Chondrocyte (in vitro differentiated cells): ENCODE measurements at regions not wholly inside any gene's neighbourhood (a gene's known extent, or its start where the extent isn't known, plus 50 kb on each side); places are given as distances from the start of the nearest gene placed in this dataset.

Experiments used
- DNase-seq: peaks from one replicate; pipeline ENCODE4 v3.0.0; 2021; ENCODE audit warnings: mixed read lengths, low spot score
- H3K27ac Mint-ChIP-seq: one replicate; pipeline ENCODE4 v1.8.0; 2021; ENCODE audit warnings: mild to moderate bottlenecking, moderate library complexity, mixed read lengths; ENCODE audit not compliant: unreplicated experiment
- H3K27me3 Mint-ChIP-seq: 2 replicates; pipeline ENCODE4 v1.8.0; 2021; ENCODE audit warnings: low read depth, mixed read lengths
- H3K36me3 Mint-ChIP-seq: 2 replicates; pipeline ENCODE4 v1.8.0; 2021; ENCODE audit warnings: low read depth, mixed read lengths
- H3K4me1 Mint-ChIP-seq: 2 replicates; pipeline ENCODE4 v1.8.0; 2021; ENCODE audit warnings: low read depth, mild to moderate bottlenecking, mixed read lengths
- H3K4me3 Mint-ChIP-seq: one replicate; pipeline ENCODE4 v1.8.0; 2021; ENCODE audit warnings: mild to moderate bottlenecking, moderate library complexity, mixed read lengths; ENCODE audit not compliant: unreplicated experiment
- H3K9me3 Mint-ChIP-seq: 2 replicates; pipeline ENCODE4 v1.8.0; 2021; ENCODE audit warnings: low read depth, mixed read lengths
- TF ChIP-seq, protein P1 (sequence below): fragments of 200-600 bp; sonication (generic); IDR thresholded peaks from 2 replicates; pipeline ENCODE4 v1.5.0; 2021; ENCODE audit warnings: antibody characterized with exemption, mild to moderate bottlenecking, moderate library complexity

DNA sequence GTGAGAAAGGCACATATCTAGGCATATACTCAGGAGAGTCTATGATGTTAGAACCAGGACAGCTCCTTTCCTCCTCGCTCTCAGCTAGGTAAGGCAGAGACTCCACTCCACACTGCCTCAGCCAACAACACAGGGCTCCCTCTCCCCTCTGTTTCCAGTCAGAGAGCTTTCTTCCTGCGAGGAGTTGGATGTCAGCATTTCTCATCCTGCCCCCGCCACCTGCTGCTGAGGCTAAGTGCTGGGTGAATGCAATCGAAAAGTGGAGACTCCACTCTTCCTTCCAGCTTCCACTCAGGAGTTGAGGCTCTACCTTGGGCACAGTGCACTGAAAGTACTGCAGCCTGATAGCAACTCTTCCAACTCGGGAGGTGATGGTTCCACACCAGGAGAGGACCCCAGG lies 177.2 kb upstream of the RAB6C start:
- H3K27ac Mint-ChIP-seq, result no peak overlapping the region
- no peak for DNase-seq
- TF ChIP-seq, protein P1, sequence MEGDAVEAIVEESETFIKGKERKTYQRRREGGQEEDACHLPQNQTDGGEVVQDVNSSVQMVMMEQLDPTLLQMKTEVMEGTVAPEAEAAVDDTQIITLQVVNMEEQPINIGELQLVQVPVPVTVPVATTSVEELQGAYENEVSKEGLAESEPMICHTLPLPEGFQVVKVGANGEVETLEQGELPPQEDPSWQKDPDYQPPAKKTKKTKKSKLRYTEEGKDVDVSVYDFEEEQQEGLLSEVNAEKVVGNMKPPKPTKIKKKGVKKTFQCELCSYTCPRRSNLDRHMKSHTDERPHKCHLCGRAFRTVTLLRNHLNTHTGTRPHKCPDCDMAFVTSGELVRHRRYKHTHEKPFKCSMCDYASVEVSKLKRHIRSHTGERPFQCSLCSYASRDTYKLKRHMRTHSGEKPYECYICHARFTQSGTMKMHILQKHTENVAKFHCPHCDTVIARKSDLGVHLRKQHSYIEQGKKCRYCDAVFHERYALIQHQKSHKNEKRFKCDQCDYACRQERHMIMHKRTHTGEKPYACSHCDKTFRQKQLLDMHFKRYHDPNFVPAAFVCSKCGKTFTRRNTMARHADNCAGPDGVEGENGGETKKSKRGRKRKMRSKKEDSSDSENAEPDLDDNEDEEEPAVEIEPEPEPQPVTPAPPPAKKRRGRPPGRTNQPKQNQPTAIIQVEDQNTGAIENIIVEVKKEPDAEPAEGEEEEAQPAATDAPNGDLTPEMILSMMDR, result no peak
- H3K4me3 Mint-ChIP-seq, result no peak overlapping the region
- peaks cover 17% of the 10 kb centered on the region for H3K27me3 Mint-ChIP-seq
- no peaks in the 10 kb centered on the region for H3K36me3 Mint-ChIP-seq
- no peaks in the 10 kb centered on the region for H3K4me1 Mint-ChIP-seq
- H3K9me3 Mint-ChIP-seq, result no peaks in the 10 kb centered on the region

DNA sequence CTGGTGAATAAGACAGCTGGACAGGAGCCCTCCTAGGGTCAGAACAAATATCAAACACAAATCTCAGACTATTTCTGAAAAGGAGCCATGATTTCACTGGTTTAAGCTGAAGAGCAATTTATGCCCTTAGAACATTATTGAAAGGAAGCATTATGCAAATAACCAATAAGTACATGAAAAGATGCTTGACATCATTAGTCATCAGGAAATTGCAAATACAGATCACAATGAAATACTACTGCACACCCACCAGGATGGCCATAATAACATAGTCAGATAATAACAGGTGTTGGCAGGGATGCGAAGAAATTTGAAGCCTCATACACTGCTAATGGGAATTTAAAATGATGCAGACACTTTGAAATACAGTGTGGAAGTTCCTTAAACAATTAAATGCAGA lies 176.4 kb upstream of the RAB6C start:
- H3K4me3 Mint-ChIP-seq, result no peak overlapping the region
- no peaks in the 10 kb centered on the region for H3K36me3 Mint-ChIP-seq
- no peak overlapping the region for H3K27ac Mint-ChIP-seq
- TF ChIP-seq, protein P1, result no peak
- DNase-seq, result no peak
- H3K9me3 Mint-ChIP-seq, result no peaks in the 10 kb centered on the region
- no peaks in the 10 kb centered on the region for H3K4me1 Mint-ChIP-seq
- peaks cover 17% of the 10 kb centered on the region for H3K27me3 Mint-ChIP-seq

DNA sequence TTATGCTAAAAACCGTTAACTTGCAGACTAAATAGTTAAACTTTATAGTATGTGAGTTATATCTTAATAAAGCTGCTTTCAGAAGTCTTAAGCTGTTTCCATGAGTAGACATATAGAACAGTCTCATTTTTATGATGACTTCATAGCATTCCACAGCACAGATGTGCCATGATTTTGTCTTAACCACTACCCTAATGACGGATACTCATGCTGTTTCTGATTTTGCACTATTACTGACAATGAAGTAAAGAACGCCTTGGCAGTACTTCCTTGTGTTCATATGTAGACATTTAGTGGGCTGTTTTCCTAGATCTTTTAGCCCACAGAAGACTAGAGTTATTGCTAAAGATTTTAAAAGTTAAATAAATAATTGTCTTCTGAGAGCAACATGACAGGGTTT lies 175.6 kb upstream of the RAB6C start:
- no peaks in the 10 kb centered on the region for H3K9me3 Mint-ChIP-seq
- no peak for DNase-seq
- H3K4me3 Mint-ChIP-seq, result no peak overlapping the region
- no peaks in the 10 kb centered on the region for H3K36me3 Mint-ChIP-seq
- H3K27ac Mint-ChIP-seq, result no peak overlapping the region
- H3K27me3 Mint-ChIP-seq, result peaks cover 17% of the 10 kb centered on the region
- TF ChIP-seq, protein P1, result no peak
- H3K4me1 Mint-ChIP-seq, result no peaks in the 10 kb centered on the region

DNA sequence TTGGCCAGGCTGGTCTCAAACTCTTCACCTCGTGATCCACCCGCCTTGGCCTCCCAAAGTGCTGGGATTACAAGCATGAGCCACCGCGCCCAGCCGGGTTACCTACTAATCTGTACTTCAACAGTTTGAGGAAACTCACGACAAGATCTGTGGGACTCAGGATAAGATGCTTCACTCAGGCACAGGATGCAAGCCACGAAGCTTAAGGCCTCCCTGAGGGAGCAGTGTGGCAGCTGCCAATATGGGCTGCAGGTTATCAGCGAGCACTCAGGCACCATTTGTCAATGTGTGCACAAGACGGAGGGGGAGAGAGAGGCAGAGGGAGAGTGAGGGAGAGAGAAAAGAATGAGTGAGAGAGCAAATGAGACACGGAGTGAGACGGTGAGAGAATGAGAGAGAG lies 173.6 kb upstream of the RAB6C start:
- Mint-ChIP-seq H3K4me1 (no peaks in the 10 kb centered on the region), H3K36me3 (no peaks in the 10 kb centered on the region), H3K4me3 (no peak overlapping the region), H3K9me3 (no peaks in the 10 kb centered on the region), H3K27me3 (peaks cover 20% of the 10 kb centered on the region), H3K27ac (no peak overlapping the region)
- no peak for DNase-seq
- TF ChIP-seq, protein P1, result no peak

DNA sequence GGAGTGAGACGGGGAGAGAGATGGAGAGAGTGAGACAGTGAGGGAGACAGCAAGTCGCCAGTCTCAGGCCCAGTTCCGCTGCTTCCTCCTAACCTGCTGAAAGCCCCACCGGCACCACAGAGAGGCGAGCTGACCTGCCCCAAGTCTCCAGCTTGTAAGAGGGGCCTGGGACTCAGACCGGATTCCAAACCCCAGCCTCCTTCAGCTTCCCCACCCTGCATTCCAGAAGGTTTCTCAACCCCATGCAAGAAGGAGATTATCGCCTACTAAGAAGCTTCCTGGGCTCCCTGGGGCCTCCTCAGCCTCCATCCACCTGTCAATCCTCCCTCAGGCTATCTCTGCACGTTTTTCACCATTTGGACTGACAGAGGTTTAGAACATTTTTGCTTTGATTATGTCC lies 173.1 kb upstream of the RAB6C start:
- DNase-seq, result no peak
- H3K4me3 Mint-ChIP-seq, result no peak overlapping the region
- no peaks in the 10 kb centered on the region for H3K36me3 Mint-ChIP-seq
- no peaks in the 10 kb centered on the region for H3K4me1 Mint-ChIP-seq
- TF ChIP-seq, protein P1, result no peak
- H3K9me3 Mint-ChIP-seq, result no peaks in the 10 kb centered on the region
- H3K27ac Mint-ChIP-seq, result no peak overlapping the region
- H3K27me3 Mint-ChIP-seq, result peaks cover 20% of the 10 kb centered on the region
